ENCODE measurements at regions not wholly inside any gene's neighbourhood (a gene's known extent, or its start where the extent isn't known, plus 50 kb on each side); places are given as distances from the start of the nearest gene placed in this dataset.

DNA sequence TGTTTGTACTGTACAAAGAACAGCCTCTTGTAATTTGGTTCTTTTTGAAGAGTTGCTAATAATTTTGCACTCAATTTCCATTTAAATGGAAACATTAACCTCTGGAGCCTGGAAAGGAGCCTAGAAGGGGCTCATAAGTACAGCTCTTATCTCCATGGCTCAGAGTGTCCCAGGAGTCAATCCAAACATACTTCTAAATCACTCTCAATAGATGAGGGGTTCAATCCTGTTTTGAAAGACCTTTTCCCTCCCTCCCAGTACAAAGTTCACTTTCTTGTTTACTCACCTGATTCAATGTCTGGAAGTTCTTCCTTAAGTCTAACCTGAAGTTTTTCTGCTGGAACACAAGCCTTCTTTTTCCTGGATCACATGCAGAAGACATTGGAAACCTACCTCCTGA, 273.0 kb upstream of the PLET1 start (continued):
- TF ChIP-seq, protein P1, sequence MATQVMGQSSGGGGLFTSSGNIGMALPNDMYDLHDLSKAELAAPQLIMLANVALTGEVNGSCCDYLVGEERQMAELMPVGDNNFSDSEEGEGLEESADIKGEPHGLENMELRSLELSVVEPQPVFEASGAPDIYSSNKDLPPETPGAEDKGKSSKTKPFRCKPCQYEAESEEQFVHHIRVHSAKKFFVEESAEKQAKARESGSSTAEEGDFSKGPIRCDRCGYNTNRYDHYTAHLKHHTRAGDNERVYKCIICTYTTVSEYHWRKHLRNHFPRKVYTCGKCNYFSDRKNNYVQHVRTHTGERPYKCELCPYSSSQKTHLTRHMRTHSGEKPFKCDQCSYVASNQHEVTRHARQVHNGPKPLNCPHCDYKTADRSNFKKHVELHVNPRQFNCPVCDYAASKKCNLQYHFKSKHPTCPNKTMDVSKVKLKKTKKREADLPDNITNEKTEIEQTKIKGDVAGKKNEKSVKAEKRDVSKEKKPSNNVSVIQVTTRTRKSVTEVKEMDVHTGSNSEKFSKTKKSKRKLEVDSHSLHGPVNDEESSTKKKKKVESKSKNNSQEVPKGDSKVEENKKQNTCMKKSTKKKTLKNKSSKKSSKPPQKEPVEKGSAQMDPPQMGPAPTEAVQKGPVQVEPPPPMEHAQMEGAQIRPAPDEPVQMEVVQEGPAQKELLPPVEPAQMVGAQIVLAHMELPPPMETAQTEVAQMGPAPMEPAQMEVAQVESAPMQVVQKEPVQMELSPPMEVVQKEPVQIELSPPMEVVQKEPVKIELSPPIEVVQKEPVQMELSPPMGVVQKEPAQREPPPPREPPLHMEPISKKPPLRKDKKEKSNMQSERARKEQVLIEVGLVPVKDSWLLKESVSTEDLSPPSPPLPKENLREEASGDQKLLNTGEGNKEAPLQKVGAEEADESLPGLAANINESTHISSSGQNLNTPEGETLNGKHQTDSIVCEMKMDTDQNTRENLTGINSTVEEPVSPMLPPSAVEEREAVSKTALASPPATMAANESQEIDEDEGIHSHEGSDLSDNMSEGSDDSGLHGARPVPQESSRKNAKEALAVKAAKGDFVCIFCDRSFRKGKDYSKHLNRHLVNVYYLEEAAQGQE (IDR thresholded peaks at IDR 0.05), result no peak
- TF ChIP-seq RXRA (IDR thresholded peaks at IDR 0.05) (no peak), JUND (IDR thresholded peaks at IDR 0.05) (no peak), RAD21 (IDR thresholded peaks at IDR 0.05) (no peak), GABPA (IDR thresholded peaks at IDR 0.05 in 1 of 2, conservative IDR thresholded peaks at IDR 0.05 in 1 of 2) (no peak)

DNA sequence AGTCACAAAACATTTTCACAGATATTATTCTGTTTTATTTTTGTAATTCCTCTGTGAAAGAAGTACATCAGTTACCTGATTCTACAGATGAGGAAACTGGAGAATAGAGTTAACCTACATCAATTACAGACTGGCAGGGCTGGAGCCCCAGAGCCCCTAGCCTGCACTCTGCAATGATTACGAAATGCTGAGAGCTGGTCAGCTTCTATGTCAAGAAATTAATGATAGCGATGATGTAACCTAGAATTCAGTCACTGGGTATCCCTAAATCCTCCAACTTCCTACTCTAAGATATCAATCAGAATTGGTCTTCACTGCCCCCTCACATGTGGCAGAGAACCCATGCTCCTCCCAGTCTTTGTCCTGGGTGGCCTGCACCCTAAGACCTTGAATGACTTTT, 273.5 kb upstream of the PLET1 start:
- no peaks in the 10 kb centered on the region for H3K36me3 ChIP-seq (ENCODE audit: control insufficient read depth in 4 of 4, insufficient read depth in 3 of 4, low read depth in 1 of 4, low read length in 3 of 4)
- 84% methylated on average over 2 of the region's 2 CpGs for whole genome bisulfite sequencing
- no peaks in the 10 kb centered on the region for H3K4me1 ChIP-seq (ENCODE audit: control insufficient read depth in 4 of 4, insufficient read depth in 4 of 4, low read length in 3 of 4)
- no peak overlapping the region for H3K4me3 ChIP-seq (ENCODE audit: low read depth in 1 of 3, low read length in 3 of 3)
- no peaks in the 10 kb centered on the region for H3K9me3 ChIP-seq (ENCODE audit: control insufficient read depth in 4 of 4, low read length in 3 of 4)
- H3K9ac ChIP-seq (ENCODE audit: low read depth in 1 of 2, low read length in 2 of 2), result no peak overlapping the region
- TF ChIP-seq, protein P2, sequence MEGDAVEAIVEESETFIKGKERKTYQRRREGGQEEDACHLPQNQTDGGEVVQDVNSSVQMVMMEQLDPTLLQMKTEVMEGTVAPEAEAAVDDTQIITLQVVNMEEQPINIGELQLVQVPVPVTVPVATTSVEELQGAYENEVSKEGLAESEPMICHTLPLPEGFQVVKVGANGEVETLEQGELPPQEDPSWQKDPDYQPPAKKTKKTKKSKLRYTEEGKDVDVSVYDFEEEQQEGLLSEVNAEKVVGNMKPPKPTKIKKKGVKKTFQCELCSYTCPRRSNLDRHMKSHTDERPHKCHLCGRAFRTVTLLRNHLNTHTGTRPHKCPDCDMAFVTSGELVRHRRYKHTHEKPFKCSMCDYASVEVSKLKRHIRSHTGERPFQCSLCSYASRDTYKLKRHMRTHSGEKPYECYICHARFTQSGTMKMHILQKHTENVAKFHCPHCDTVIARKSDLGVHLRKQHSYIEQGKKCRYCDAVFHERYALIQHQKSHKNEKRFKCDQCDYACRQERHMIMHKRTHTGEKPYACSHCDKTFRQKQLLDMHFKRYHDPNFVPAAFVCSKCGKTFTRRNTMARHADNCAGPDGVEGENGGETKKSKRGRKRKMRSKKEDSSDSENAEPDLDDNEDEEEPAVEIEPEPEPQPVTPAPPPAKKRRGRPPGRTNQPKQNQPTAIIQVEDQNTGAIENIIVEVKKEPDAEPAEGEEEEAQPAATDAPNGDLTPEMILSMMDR (IDR thresholded peaks at IDR 0.05; ENCODE audit: low read depth, low read length, missing input control), result no peak
- no peak for TF ChIP-seq FOXA2 (IDR thresholded peaks at IDR 0.05)
- no peak for TF ChIP-seq FOXA1 (IDR thresholded peaks at IDR 0.05)
- no peak for TF ChIP-seq ATF3 (IDR thresholded peaks at IDR 0.05)
- TF ChIP-seq SP1 (IDR thresholded peaks at IDR 0.05), result no peak
- TF ChIP-seq JUND (IDR thresholded peaks at IDR 0.05), result no peak
- TF ChIP-seq EGR1 (IDR thresholded peaks at IDR 0.05; ENCODE audit: low read depth in 2 of 2), result no peak
- no peak for TF ChIP-seq TAF1 (conservative IDR thresholded peaks at IDR 0.05)
- TF ChIP-seq HNF4G (IDR thresholded peaks at IDR 0.05), result no peak
- TF ChIP-seq, protein P1 (IDR thresholded peaks at IDR 0.05), result no peak
- TF ChIP-seq RXRA (IDR thresholded peaks at IDR 0.05), result no peak
- TF ChIP-seq ZBTB33 (IDR thresholded peaks at IDR 0.05), result no peak
- no peak for TF ChIP-seq GABPA (IDR thresholded peaks at IDR 0.05 in 1 of 2, conservative IDR thresholded peaks at IDR 0.05 in 1 of 2)
- no peak for TF ChIP-seq HNF4A (conservative IDR thresholded peaks at IDR 0.05)
- no peak for TF ChIP-seq RAD21 (IDR thresholded peaks at IDR 0.05)
- no peak for DNase-seq (ENCODE audit: low spot score)
- H3K27ac ChIP-seq (ENCODE audit: low read depth in 1 of 2, low read length in 2 of 2), result no peak overlapping the region
- no peaks in the 10 kb centered on the region for H3K27me3 ChIP-seq (ENCODE audit: control insufficient read depth in 4 of 4, insufficient read depth in 4 of 4, low read length in 3 of 4)

Measured in liver (tissue), 8 donors.